H1 (cell line): ENCODE measurements at regions not wholly inside any gene's neighbourhood (a gene's known extent, or its start where the extent isn't known, plus 50 kb on each side); places are given as distances from the start of the nearest gene placed in this dataset.

Experiments used
- CTCF ChIA-PET: fragments of 300-600 bp; sonication (Branson Sonifier 250); formaldehyde crosslinking; loops from one replicate; lab custom pipeline; 2021; ENCODE audit not compliant: partially characterized antibody; lab: Charles Lee
- POLR2A ChIA-PET: fragments of 300-600 bp; sonication (Branson Sonifier 250); formaldehyde crosslinking; loops from one replicate; lab custom pipeline; 2021; ENCODE audit warnings: inconsistent platforms; ENCODE audit not compliant: partially characterized antibody; lab: Charles Lee
- DNase-seq, 2 experiments: peaks; one replicate each; pipeline versions ENCODE4 v3.0.0 to v3.0.0-alpha.2; 2010 to 2022; ENCODE audit warnings: low spot score in 2 of 2, low read depth in 1 of 2, mixed read lengths in 1 of 2
- FAIRE-seq: peaks from 2 replicates; lab custom pipeline; 2011; peaks lifted over from hg19 to GRCh38; lab: Jason Lieb, UNC
- H2AFZ ChIP-seq: 2 replicates; pipeline ENCODE4 v1.8.1; 2012; ENCODE audit warnings: low read length, inconsistent platforms
- H2AK5ac ChIP-seq: 2 replicates; pipeline ENCODE4 v1.6.1; 2013; ENCODE audit warnings: low read depth, low read length
- H2BK120ac ChIP-seq: replicated peaks from 2 replicates; pipeline ENCODE3; 2013; ENCODE audit warnings: low read depth, low read length, inconsistent platforms
- H2BK12ac ChIP-seq: 2 replicates; pipeline ENCODE4 v1.6.1; 2013; ENCODE audit warnings: low read depth, low read length
- H2BK15ac ChIP-seq: 2 replicates; pipeline ENCODE4 v1.6.1; 2013; ENCODE audit warnings: low read length
- H2BK20ac ChIP-seq: 2 replicates; pipeline ENCODE4 v1.6.1; 2013; ENCODE audit warnings: low read length
- H2BK5ac ChIP-seq: 2 replicates; pipeline ENCODE4 v1.6.1; 2013; ENCODE audit warnings: low read depth, low read length
- H3K14ac ChIP-seq: 2 replicates; pipeline ENCODE4 v1.6.1; 2013; ENCODE audit warnings: inconsistent platforms; ENCODE audit not compliant: insufficient read length
- H3K18ac ChIP-seq: 2 replicates; pipeline ENCODE4 v1.6.1; 2013; ENCODE audit warnings: low read length; ENCODE audit errors: extremely low read depth
- H3K23ac ChIP-seq: 2 replicates; pipeline ENCODE4 v1.6.1; 2013; ENCODE audit warnings: inconsistent platforms; ENCODE audit not compliant: insufficient read length
- H3K23me2 ChIP-seq: 2 replicates; pipeline ENCODE4 v1.6.1; 2013; ENCODE audit warnings: low read depth, low read length
- H3K27ac ChIP-seq: 2 replicates; pipeline ENCODE4 v1.6.1; 2011; ENCODE audit warnings: low read depth, low read length, inconsistent platforms
- H3K27me3 ChIP-seq, 4 experiments: replicated peaks in 1 of 4; 1 replicate in 1 of 4; 2 replicates in 3 of 4; pipeline versions ENCODE4 v1.6.1 to v1.8.1; 2011 to 2013; ENCODE audit warnings: low read length in 3 of 4, mild to moderate bottlenecking in 3 of 4, inconsistent platforms in 2 of 4, mixed read lengths in 2 of 4, moderate library complexity in 1 of 4; ENCODE audit not compliant: control insufficient read depth in 3 of 4, insufficient read depth in 3 of 4; ENCODE audit errors: extremely low read depth in 1 of 4
- H3K36me3 ChIP-seq, 4 experiments: 2 replicates each; pipeline versions ENCODE4 v1.6.1 to v1.8.1; 2011 to 2013; ENCODE audit warnings: mild to moderate bottlenecking in 4 of 4, low read length in 3 of 4, moderate library complexity in 2 of 4, control low read depth in 1 of 4, inconsistent platforms in 1 of 4; ENCODE audit not compliant: insufficient read depth in 4 of 4, control insufficient read depth in 2 of 4
- H3K4ac ChIP-seq: replicated peaks from 2 replicates; pipeline ENCODE3; 2013; ENCODE audit warnings: low read length, low read depth, mixed read lengths, inconsistent platforms; ENCODE audit not compliant: insufficient read length
- H3K4me1 ChIP-seq, 4 experiments: replicated peaks in 1 of 4; 1 replicate in 1 of 4; 2 replicates in 3 of 4; pipeline versions ENCODE4 v1.6.1 to v1.8.1; 2011 to 2013; ENCODE audit warnings: low read length in 3 of 4, inconsistent platforms in 2 of 4, mixed read lengths in 1 of 4; ENCODE audit not compliant: insufficient read depth in 4 of 4, control insufficient read depth in 3 of 4
- H3K4me2 ChIP-seq, 2 experiments: 2 replicates each; pipeline versions ENCODE4 v1.6.1 to v1.8.1; 2011 to 2013; ENCODE audit warnings: low read depth in 2 of 2, low read length in 2 of 2, control low read depth in 1 of 2, inconsistent platforms in 1 of 2, mild to moderate bottlenecking in 1 of 2; ENCODE audit not compliant: insufficient read depth in 1 of 2
- H3K4me3 ChIP-seq, 4 experiments: fragments of 200-600, 300-600 bp in 1 of 4; sonication (generic), shearing (Covaris generic), sonication (Bioruptor Twin) in 1 of 4; 2 replicates each; pipeline versions ENCODE4 v1.5.1 to v1.8.1; 2011 to 2016; ENCODE audit warnings: low read length in 4 of 4, low read depth in 3 of 4, control low read depth in 2 of 4, inconsistent platforms in 2 of 4, mild to moderate bottlenecking in 2 of 4, mixed read lengths in 1 of 4, moderate library complexity in 1 of 4; ENCODE audit not compliant: insufficient read depth in 2 of 4; ENCODE audit errors: extremely low read depth in 1 of 4
- H3K56ac ChIP-seq: replicated peaks from 2 replicates; pipeline ENCODE3; 2013; ENCODE audit warnings: low read depth, mild to moderate bottlenecking, mixed read lengths, low read length, inconsistent platforms; ENCODE audit not compliant: insufficient read length
- H3K79me1 ChIP-seq: 2 replicates; pipeline ENCODE4 v1.6.1; 2013; ENCODE audit warnings: low read depth, low read length, control low read depth
- H3K79me2 ChIP-seq, 2 experiments: 2 replicates each; pipeline versions ENCODE4 v1.6.1 to v1.8.1; 2012 to 2013; ENCODE audit warnings: low read length in 2 of 2, mild to moderate bottlenecking in 2 of 2, inconsistent platforms in 1 of 2; ENCODE audit not compliant: insufficient read depth in 2 of 2, control insufficient read depth in 1 of 2
- H3K9ac ChIP-seq, 4 experiments: replicated peaks in 1 of 4; 1 replicate in 1 of 4; 2 replicates in 3 of 4; pipeline versions ENCODE4 v1.6.1 to v1.8.1; 2011 to 2013; ENCODE audit warnings: low read depth in 3 of 4, low read length in 3 of 4, control low read depth in 2 of 4, mild to moderate bottlenecking in 2 of 4, moderate library complexity in 2 of 4, inconsistent platforms in 1 of 4; ENCODE audit errors: extremely low read depth in 1 of 4
- H3K9me3 ChIP-seq, 2 experiments: 2 replicates each; pipeline versions ENCODE4 v1.6.1 to v1.8.1; 2012 to 2013; ENCODE audit warnings: mild to moderate bottlenecking in 2 of 2, moderate library complexity in 2 of 2, control low read depth in 1 of 2, inconsistent platforms in 1 of 2, low read depth in 1 of 2, low read length in 1 of 2, mixed read lengths in 1 of 2; ENCODE audit not compliant: insufficient read depth in 2 of 2
- H4K20me1 ChIP-seq, 2 experiments: replicated peaks in 1 of 2; 2 replicates each; pipeline versions ENCODE3 to v1.8.1; 2011 to 2013; ENCODE audit warnings: inconsistent platforms in 2 of 2, low read length in 2 of 2, mild to moderate bottlenecking in 1 of 2; ENCODE audit not compliant: insufficient read depth in 2 of 2, control insufficient read depth in 1 of 2
- H4K5ac ChIP-seq: 2 replicates; pipeline ENCODE4 v1.6.1; 2013; ENCODE audit warnings: low read length, low read depth, mixed read lengths, inconsistent platforms; ENCODE audit not compliant: insufficient read length
- H4K8ac ChIP-seq: 2 replicates; pipeline ENCODE4 v1.8.0; 2013; ENCODE audit warnings: mild to moderate bottlenecking, moderate library complexity, low read length, inconsistent platforms; ENCODE audit not compliant: insufficient read depth; ENCODE audit errors: extremely low read depth
- H4K91ac ChIP-seq: replicated peaks from 2 replicates; pipeline ENCODE3; 2013; ENCODE audit warnings: low read length, mixed read lengths, inconsistent platforms; ENCODE audit not compliant: insufficient read length
- ASH2L ChIP-seq: fragments of 200-600, 300-600 bp; sonication (generic); IDR thresholded peaks from one replicate; pipeline ENCODE4 v1.7.1; 2017; ENCODE audit warnings: low read length
- CEBPB ChIP-seq: IDR thresholded peaks from 2 replicates; pipeline ENCODE4 v1.6.1; 2012; ENCODE audit warnings: low read depth, low read length
- CHD1 ChIP-seq: IDR thresholded peaks from 2 replicates; pipeline ENCODE4 v1.6.1; 2012; ENCODE audit warnings: low read depth, low read length, improper control_type of control experiment
- CHD2 ChIP-seq: IDR thresholded peaks from 2 replicates; pipeline ENCODE4 v1.6.1; 2012; ENCODE audit warnings: low read length, improper control_type of control experiment
- E2F6 ChIP-seq: IDR thresholded peaks from 2 replicates; pipeline ENCODE4 v1.6.1; 2012; ENCODE audit warnings: inconsistent platforms
- EP300 ChIP-seq, 2 experiments: IDR thresholded peaks; 1 replicate in 1 of 2; 2 replicates in 1 of 2; pipeline ENCODE4 v1.6.1; 2011 to 2012; ENCODE audit warnings: low read depth in 2 of 2, low read length in 2 of 2, mild to moderate bottlenecking in 2 of 2, borderline replicate concordance in 1 of 2, inconsistent platforms in 1 of 2, moderate library complexity in 1 of 2
- EZH2 ChIP-seq: fragments of 200-600 bp; sonication (generic); IDR thresholded peaks from 2 replicates; pipeline ENCODE4 v1.7.1; 2012; ENCODE audit warnings: low read depth, mild to moderate bottlenecking, moderate library complexity, low read length, inconsistent platforms; ENCODE audit not compliant: severe bottlenecking
- GTF2F1 ChIP-seq: IDR thresholded peaks from 2 replicates; pipeline ENCODE4 v1.6.1; 2012; ENCODE audit warnings: low read depth, low read length, improper control_type of control experiment, borderline replicate concordance
- MAFK ChIP-seq: IDR thresholded peaks from 2 replicates; pipeline ENCODE4 v1.6.1; 2012; ENCODE audit warnings: low read depth, mild to moderate bottlenecking, improper control_type of control experiment, low read length
- POLR2AphosphoS5 ChIP-seq: IDR thresholded peaks from 2 replicates; pipeline ENCODE4 v1.6.1; 2011; ENCODE audit warnings: low read depth, low read length
- RAD21 ChIP-seq, 2 experiments: IDR thresholded peaks in 1 of 2; conservative IDR thresholded peaks in 1 of 2; 2 replicates each; pipeline ENCODE4 v1.6.1; 2011; ENCODE audit warnings: low read depth in 2 of 2, low read length in 2 of 2, improper control_type of control experiment in 1 of 2, inconsistent platforms in 1 of 2, mild to moderate bottlenecking in 1 of 2, moderate library complexity in 1 of 2
- RXRA ChIP-seq: IDR thresholded peaks from 2 replicates; pipeline ENCODE4 v1.6.1; 2011; ENCODE audit warnings: low read depth, mild to moderate bottlenecking, low read length, moderate library complexity; ENCODE audit not compliant: insufficient read depth
- SIRT6 ChIP-seq: IDR thresholded peaks from one replicate; pipeline ENCODE4 v1.7.1; 2012; ENCODE audit warnings: low read length, inconsistent platforms
- TAF7 ChIP-seq: optimal IDR thresholded peaks from 2 replicates; pipeline ENCODE3; 2011; ENCODE audit warnings: low read depth, mild to moderate bottlenecking, inconsistent platforms, low read length, moderate library complexity, borderline replicate concordance
- WGBS, 2 experiments: shearing (Covaris generic) in 1 of 2; methylation state at CpG; one replicate each; pipeline versions ENCODE4 v1.1.6 to v1.1.7; 2013 to 2015; ENCODE audit warnings: low lambda C conversion rate in 2 of 2, mixed read lengths in 2 of 2, inconsistent platforms in 1 of 2, low coverage in 1 of 2, missing lambda C conversion rate in 1 of 2; ENCODE audit not compliant: insufficient replicate concordance in 2 of 2, insufficient coverage in 1 of 2, insufficient read length in 1 of 2; ENCODE audit errors: extremely low coverage in 1 of 2, missing lambda C conversion rate in 1 of 2; 5-methylcytosine and 5-hydroxymethylcytosine counted together

- Histone ChIP-seq H3K23ac (no peak overlapping the region), H3K36me3 (no peaks in the 10 kb centered on the region; a peak in 1 of 8 replicates), H3K23me2 (no peaks in the 10 kb centered on the region), H2BK120ac (no peak overlapping the region), H4K91ac (peak overlapping the region; percentile 91), H3K9me3 (no peaks in the 10 kb centered on the region), H3K18ac (peak overlapping the region; percentile 88; the same call in 1 of the 2 replicates), H3K4me3 (no peak overlapping the region), H4K20me1 (no peaks in the 10 kb centered on the region), H2BK12ac (no peak overlapping the region), H2BK5ac (peak overlapping the region; percentile 81; the same call in 1 of the 2 replicates), H3K14ac (no peak overlapping the region), H2AK5ac (no peak overlapping the region), H2BK15ac (no peak overlapping the region), H2AFZ (no peak overlapping the region), H3K27ac (no peak overlapping the region), H4K8ac (no peak overlapping the region), H3K79me1 (no peaks in the 10 kb centered on the region), H3K27me3 (no peaks in the 10 kb centered on the region), H3K4ac (no peak overlapping the region), H3K56ac (no peak overlapping the region), H4K5ac (no peak overlapping the region), H2BK20ac (0 out of 2 replicates have a peak overlapping the region, but pooled peaks have one; percentile 21), H3K4me1 (peaks cover 5 to 20% (median 14%) of the 10 kb centered on the region in 4 experiments; a peak in 6 of 7 replicates), H3K79me2 (no peaks in the 10 kb centered on the region), H3K4me2 (peak overlapping the region; percentile 25 to 51; a peak in 2 of 4 replicates), H3K9ac (no peak overlapping the region)
- no peak for TF ChIP-seq TAF7
- TF ChIP-seq ASH2L, result no peak
- TF ChIP-seq CHD1, result no peak
- no peak for TF ChIP-seq CHD2
- no peak for TF ChIP-seq CEBPB
- TF ChIP-seq GTF2F1, result no peak
- TF ChIP-seq RXRA, result no peak
- TF ChIP-seq SIRT6, result no peak
- TF ChIP-seq E2F6, result no peak
- TF ChIP-seq RAD21 (IDR thresholded peaks at IDR 0.05 in 1 of 2, conservative IDR thresholded peaks at IDR 0.05 in 1 of 2; ENCODE audit: low read depth in 2 of 2, low read length in 2 of 2), result no peak
- no peak for TF ChIP-seq POLR2AphosphoS5
- no peak for TF ChIP-seq EP300 (IDR thresholded peaks at IDR 0.05; ENCODE audit: borderline replicate concordance in 1 of 2, low read depth in 2 of 2, low read length in 2 of 2)
- no peak for TF ChIP-seq MAFK
- TF ChIP-seq EZH2, result no peak
- CTCF ChIA-PET, result interaction anchor here (0.7 to 1.8 kb wide), 6 partner anchors 9 to 280 kb away, joined by 3 to 5 read pairs (median 4); no protein-coding TSS in a partner anchor
- POLR2A ChIA-PET, result interaction anchor here (0.7 to 2.3 kb wide), 3 partner anchors 10 to 27 kb away, joined by 3 to 5 read pairs (median 3); no protein-coding TSS in a partner anchor
- FAIRE-seq (no peak), DNase-seq (no peak)
- WGBS, 2 experiments, result 18% methylated on average over 2 of the region's 2 CpGs; no CpG with 5 or more reads in 1 of the 2 experiments
Measured at GRCh38 chr3:45318689-45319088, 69.7 kb upstream of the LARS2 start.
